RWPE2 (cell line): ENCODE measurements at regions not wholly inside any gene's neighbourhood (a gene's known extent, or its start where the extent isn't known, plus 50 kb on each side); places are given as distances from the start of the nearest gene placed in this dataset.

Experiments
- ATAC-seq: fragments of 200-7000 bp; cut with Tn5 transposase; 3 replicates; pipeline ENCODE4 v1.9.1; 2021; ENCODE audit warnings: low read depth
- DNase-seq: peaks from one replicate; pipeline ENCODE4 v3.0.0-alpha.2; 2020; ENCODE audit warnings: low spot score
- H3K27ac ChIP-seq: fragments of 450-650 bp; 2 replicates; pipeline ENCODE4 v1.5.1; 2017; ENCODE audit warnings: mild to moderate bottlenecking; ENCODE audit not compliant: poor library complexity, severe bottlenecking
- H3K27me3 ChIP-seq: fragments of 250-450 bp; sonication (Bioruptor Pico); 2 replicates; pipeline ENCODE4 v1.5.1; 2021; ENCODE audit warnings: mild to moderate bottlenecking, moderate library complexity; ENCODE audit not compliant: insufficient read depth, poor library complexity, severe bottlenecking
- H3K36me3 ChIP-seq: fragments of 250-450 bp; sonication (Bioruptor Pico); 2 replicates; pipeline ENCODE4 v1.5.1; 2020; ENCODE audit warnings: low read depth, mild to moderate bottlenecking, moderate library complexity
- H3K4me1 ChIP-seq: fragments of 250-450 bp; sonication (Bioruptor Pico); 2 replicates; pipeline ENCODE4 v1.5.1; 2021; ENCODE audit warnings: mild to moderate bottlenecking, moderate library complexity; ENCODE audit not compliant: insufficient read depth, poor library complexity, severe bottlenecking
- H3K4me3 ChIP-seq: fragments of 250-450 bp; sonication (Bioruptor Pico); 2 replicates; pipeline ENCODE4 v1.5.1; 2021; ENCODE audit warnings: mild to moderate bottlenecking, moderate library complexity; ENCODE audit not compliant: severe bottlenecking
- H3K9me3 ChIP-seq: fragments of 250-450 bp; sonication (Bioruptor Pico); 2 replicates; pipeline ENCODE4 v1.5.1; 2021; ENCODE audit warnings: mild to moderate bottlenecking, moderate library complexity; ENCODE audit not compliant: severe bottlenecking
- TF ChIP-seq, protein P1 (sequence below): fragments of 450-650 bp; IDR thresholded peaks from one replicate; pipeline ENCODE4 v1.5.1; 2017; ENCODE audit warnings: mild to moderate bottlenecking, moderate library complexity; ENCODE audit not compliant: poor library complexity, severe bottlenecking

DNA sequence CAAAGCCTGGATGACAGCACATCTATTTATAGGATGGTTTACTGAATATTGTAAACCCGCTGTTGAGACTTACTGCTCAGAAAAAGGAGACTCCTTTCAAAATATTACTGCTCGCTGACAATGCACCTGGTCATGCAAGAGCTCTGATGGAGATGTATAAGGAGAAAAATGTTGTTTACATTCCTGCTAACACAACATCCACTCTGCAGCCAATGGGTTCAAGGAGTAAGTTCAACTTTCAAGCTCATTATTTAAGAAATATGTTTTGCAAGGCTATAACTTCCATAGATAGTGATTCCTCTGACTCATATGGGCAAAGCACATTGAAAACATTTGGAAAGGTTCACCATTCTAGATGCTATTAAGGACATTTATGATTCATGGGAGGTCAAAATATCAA lies 201.7 kb downstream of the SNAPC1 start:
- Histone ChIP-seq H3K4me1 (peaks cover 21% of the 10 kb centered on the region), H3K4me3 (no peak overlapping the region), H3K27ac (peak overlapping the region; percentile 88), H3K27me3 (no peaks in the 10 kb centered on the region), H3K36me3 (no peaks in the 10 kb centered on the region), H3K9me3 (peaks cover 7% of the 10 kb centered on the region)
- TF ChIP-seq, protein P1, sequence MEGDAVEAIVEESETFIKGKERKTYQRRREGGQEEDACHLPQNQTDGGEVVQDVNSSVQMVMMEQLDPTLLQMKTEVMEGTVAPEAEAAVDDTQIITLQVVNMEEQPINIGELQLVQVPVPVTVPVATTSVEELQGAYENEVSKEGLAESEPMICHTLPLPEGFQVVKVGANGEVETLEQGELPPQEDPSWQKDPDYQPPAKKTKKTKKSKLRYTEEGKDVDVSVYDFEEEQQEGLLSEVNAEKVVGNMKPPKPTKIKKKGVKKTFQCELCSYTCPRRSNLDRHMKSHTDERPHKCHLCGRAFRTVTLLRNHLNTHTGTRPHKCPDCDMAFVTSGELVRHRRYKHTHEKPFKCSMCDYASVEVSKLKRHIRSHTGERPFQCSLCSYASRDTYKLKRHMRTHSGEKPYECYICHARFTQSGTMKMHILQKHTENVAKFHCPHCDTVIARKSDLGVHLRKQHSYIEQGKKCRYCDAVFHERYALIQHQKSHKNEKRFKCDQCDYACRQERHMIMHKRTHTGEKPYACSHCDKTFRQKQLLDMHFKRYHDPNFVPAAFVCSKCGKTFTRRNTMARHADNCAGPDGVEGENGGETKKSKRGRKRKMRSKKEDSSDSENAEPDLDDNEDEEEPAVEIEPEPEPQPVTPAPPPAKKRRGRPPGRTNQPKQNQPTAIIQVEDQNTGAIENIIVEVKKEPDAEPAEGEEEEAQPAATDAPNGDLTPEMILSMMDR: no peak
- DNase-seq (no peak), ATAC-seq (no peak)

DNA sequence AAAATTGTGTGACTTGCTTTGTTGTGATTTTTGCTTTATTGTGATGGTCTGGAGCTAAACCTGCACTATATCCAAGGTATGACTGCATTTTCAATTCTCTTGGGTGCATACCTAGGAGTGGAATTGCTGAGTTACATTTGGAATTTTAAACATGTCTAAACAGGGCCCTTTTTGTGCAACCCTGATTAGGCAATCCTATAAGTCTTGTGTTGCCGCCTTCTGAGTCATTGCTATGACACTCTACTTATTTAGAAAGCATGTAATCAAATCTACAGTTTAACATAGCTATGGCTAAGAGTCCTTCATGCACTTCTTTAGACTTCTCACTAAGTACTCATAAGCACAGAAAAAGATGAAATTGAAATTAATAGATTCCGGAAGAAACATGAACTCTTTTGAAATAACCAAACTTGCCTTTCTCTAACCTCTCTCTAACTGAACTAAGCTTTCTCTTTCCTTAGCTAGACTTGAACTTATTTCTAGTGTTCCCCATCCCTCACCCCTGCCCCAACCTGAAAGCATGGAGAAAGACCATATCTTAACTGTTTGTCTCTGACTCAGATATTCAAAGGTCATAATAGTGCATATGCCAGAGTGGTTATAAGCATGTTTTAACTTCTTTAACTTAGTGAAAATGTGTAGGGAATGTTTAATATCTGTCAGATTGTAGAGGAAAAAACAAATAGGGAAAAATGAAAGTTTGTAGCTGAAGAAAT lies 203.0 kb downstream of the SNAPC1 start:
- peaks cover 7% of the 10 kb centered on the region for H3K9me3 ChIP-seq
- no peak for DNase-seq
- H3K27ac ChIP-seq: peak overlapping the region; percentile 88

DNA sequence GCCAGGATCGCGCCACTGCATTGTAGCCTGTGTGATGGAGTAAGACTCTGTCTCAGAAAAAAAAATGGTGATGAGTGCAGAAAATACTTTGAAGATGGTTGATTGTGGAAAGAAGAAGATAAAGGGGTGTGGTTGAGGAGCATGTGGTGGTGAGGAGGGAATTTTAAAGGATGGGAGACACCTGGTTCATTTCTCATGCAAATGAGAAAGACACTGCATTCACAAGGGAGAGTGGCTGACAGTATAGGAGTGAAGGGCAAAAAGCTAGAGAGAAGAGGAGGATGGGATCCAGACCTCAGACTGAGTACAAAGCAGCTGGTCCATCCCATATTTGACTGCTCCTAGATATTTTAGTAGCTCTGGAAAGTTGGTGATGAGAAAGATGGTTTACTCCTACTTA lies 206.0 kb downstream of the SNAPC1 start:
- Histone ChIP-seq H3K4me3 (no peak overlapping the region), H3K27me3 (no peaks in the 10 kb centered on the region), H3K4me1 (peaks cover 21% of the 10 kb centered on the region), H3K36me3 (no peaks in the 10 kb centered on the region), H3K9me3 (peaks cover 7% of the 10 kb centered on the region), H3K27ac (no peak overlapping the region)
- ATAC-seq: no peak
- no peak for DNase-seq
- TF ChIP-seq, protein P1: no peak

More for the DNA sequence above, 203.0 kb downstream of the SNAPC1 start:
- peak; percentile 96 for ATAC-seq
- Histone ChIP-seq H3K4me1 (peaks cover 21% of the 10 kb centered on the region), H3K27me3 (no peaks in the 10 kb centered on the region), H3K36me3 (no peaks in the 10 kb centered on the region), H3K4me3 (no peak overlapping the region)
- TF ChIP-seq, protein P1: no peak

DNA sequence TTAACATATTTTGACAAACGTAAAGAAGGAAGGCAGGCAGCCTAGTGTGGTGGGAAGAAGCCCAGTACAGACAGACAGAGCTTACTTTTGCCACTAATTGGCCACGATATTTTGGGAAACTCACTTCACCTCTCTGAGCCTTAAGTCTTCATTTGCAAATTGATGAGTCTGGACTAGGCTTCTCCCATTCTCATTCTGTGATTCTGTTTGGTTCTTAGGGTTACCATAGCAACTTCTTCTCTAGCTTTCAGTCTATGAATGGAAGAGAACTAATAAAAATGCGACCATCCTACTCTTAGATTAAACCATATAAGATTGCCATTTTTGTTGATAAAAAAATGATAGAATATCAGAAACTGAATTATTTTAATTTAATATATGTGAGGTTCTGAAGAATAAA lies 210.5 kb downstream of the SNAPC1 start:
- DNase-seq (no peak), ATAC-seq (no peak)
- no peaks in the 10 kb centered on the region for H3K36me3 ChIP-seq
- H3K9me3 ChIP-seq: peaks cover 2% of the 10 kb centered on the region
- TF ChIP-seq, protein P1: no peak
- no peak overlapping the region for H3K27ac ChIP-seq
- H3K4me1 ChIP-seq: no peaks in the 10 kb centered on the region
- H3K4me3 ChIP-seq: no peak overlapping the region
- H3K27me3 ChIP-seq: no peaks in the 10 kb centered on the region

DNA sequence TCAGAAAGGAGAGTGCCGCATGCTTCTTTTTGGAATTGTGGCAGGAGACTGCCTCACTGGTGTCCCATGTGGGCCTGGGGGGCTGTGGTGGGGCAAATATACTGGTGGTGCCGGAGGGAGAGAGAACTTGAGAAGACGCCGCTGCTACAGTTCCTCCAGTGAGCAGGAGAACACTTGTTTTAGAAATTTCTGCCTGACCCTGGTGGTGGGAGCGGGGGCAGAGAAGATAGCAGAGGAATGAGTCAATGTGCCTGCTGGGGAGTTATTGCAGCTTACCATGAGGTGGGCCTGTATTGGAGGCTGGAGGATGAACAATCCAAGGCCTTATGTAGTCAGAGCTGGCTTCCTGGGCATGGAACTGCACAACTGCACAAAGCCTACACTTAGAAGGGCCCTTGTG lies 211.8 kb downstream of the SNAPC1 start:
- no peak overlapping the region for H3K27ac ChIP-seq
- DNase-seq (no peak), ATAC-seq (peak; percentile 45; the same call in 2 of the 3 replicates)
- TF ChIP-seq, protein P1: no peak
- no peak overlapping the region for H3K4me3 ChIP-seq
- no peaks in the 10 kb centered on the region for H3K4me1 ChIP-seq
- H3K9me3 ChIP-seq: peaks cover 2% of the 10 kb centered on the region
- H3K27me3 ChIP-seq: no peaks in the 10 kb centered on the region
- no peaks in the 10 kb centered on the region for H3K36me3 ChIP-seq
